Fibroblast of the aortic adventitia (primary cell): ENCODE measurements at regions not wholly inside any gene's neighbourhood (a gene's known extent, or its start where the extent isn't known, plus 50 kb on each side); places are given as distances from the start of the nearest gene placed in this dataset.
"Not testable (repeated sequence)": the region's sequence is repeated elsewhere in the genome, so short reads cannot be mapped to it uniquely, and the experiment has no call there.

ENCODE experiments used
- DNase-seq: peaks from one replicate; pipeline ENCODE4 v3.0.0-alpha.2; 2010; ENCODE audit warnings: low read depth
- H3K4me3 ChIP-seq: 2 replicates; pipeline ENCODE4 v1.5.1; 2011; ENCODE audit warnings: low read depth, mild to moderate bottlenecking, control low read depth, low read length, moderate library complexity
- CTCF ChIP-seq: IDR thresholded peaks from 2 replicates; pipeline ENCODE4 v1.5.1; 2011; ENCODE audit warnings: mild to moderate bottlenecking, low read length, control low read depth, inconsistent platforms; ENCODE audit not compliant: insufficient read depth

GRCh38 chr5:26487553-26487952 lies 550.8 kb downstream of the CDH9 start:
- no peak for DNase-seq
- H3K4me3 ChIP-seq: no peak overlapping the region
- no peak for TF ChIP-seq CTCF

GRCh38 chr5:26486631-26487030 lies 551.8 kb downstream of the CDH9 start:
- DNase-seq: no peak
- no peak overlapping the region for H3K4me3 ChIP-seq
- TF ChIP-seq CTCF: no peak

GRCh38 chr5:26485146-26485860 lies 553.1 kb downstream of the CDH9 start:
- not testable (repeated sequence) for H3K4me3 ChIP-seq, DNase-seq

GRCh38 chr5:26482810-26483375 lies 555.5 kb downstream of the CDH9 start:
- no peak overlapping the region for H3K4me3 ChIP-seq
- DNase-seq: no peak
- no peak for TF ChIP-seq CTCF

GRCh38 chr5:26482076-26482809 lies 556.1 kb downstream of the CDH9 start:
- no peak overlapping the region for H3K4me3 ChIP-seq
- DNase-seq: no peak
- no peak for TF ChIP-seq CTCF

GRCh38 chr5:26470439-26470838 lies 567.9 kb downstream of the CDH9 start:
- no peak for DNase-seq
- no peak for TF ChIP-seq CTCF
- no peak overlapping the region for H3K4me3 ChIP-seq

GRCh38 chr5:26439121-26439520 lies 599.3 kb downstream of the CDH9 start:
- no peak for TF ChIP-seq CTCF
- H3K4me3 ChIP-seq: no peak overlapping the region
- no peak for DNase-seq
